Germinal center (tissue), 1 donor: ENCODE measurements at regions not wholly inside any gene's neighbourhood (a gene's known extent, or its start where the extent isn't known, plus 50 kb on each side); places are given as distances from the start of the nearest gene placed in this dataset.

ENCODE experiments used
- DNase-seq: peaks from one replicate; pipeline ENCODE4 v3.0.0; 2012; ENCODE audit warnings: mixed read lengths, low spot score

- DNase-seq: no peak
These were observed 119.2 kb downstream of the VAPA start for GRCh38 chr18:10033016-10033399.

DNA sequence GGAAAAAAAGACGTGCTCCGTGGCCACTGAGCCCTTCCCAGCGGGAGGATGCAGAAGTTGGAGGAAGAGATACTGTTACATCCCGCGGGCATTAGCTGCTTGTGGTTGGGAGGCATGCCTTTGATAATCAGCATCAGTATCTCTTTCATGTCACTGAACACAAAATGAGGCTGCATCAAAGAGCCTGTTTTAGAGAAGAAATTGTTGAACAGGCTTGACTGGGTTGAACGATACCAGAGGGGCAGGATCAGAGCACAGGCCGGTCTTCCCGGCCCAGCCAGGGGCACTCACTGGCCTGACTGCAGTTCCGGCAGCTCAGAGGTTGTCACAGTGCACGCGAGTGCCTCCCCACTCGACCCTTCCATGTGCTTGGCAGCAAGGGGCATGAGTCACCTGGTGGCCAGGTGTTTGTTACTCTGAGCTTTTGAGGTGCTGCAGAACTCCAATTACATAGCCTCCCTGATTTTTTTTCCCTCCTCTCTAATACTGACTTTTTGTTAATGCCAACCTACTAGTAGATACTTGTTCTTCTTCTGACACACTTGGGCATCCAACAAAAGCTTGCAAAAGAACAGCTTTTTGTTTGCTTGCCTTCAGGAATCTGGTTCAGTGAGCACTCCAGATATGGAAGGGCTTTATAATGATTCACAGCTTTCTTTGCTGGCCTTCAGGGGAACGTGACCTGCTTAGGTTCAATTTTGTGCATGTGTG lies 121.6 kb downstream of the VAPA start:
- no peak for DNase-seq

DNA sequence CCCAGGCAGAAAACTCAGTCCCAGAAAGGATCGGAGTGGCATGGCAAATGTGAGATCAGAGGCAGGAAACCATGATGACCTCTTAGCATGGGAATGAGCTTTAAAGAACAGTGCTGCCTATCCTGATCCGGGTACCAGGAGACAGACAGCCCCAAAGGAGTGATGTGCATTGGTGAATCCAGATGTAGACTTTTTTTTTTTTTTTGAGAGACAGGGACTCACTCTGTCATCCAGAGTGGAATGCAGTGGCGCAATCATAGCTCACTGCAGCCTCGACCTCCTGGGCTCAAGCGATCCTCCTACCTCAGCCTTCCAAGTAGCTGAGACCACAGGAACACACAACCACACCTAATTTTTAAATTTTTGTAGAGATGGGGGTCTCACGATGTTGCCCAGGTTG lies 122.7 kb downstream of the VAPA start:
- no peak for DNase-seq

- no peak for DNase-seq
These were observed 123.4 kb downstream of the VAPA start for GRCh38 chr18:10037181-10037580.

- DNase-seq: peak; percentile 9
These were observed 124.5 kb downstream of the VAPA start for GRCh38 chr18:10038268-10038667.

DNA sequence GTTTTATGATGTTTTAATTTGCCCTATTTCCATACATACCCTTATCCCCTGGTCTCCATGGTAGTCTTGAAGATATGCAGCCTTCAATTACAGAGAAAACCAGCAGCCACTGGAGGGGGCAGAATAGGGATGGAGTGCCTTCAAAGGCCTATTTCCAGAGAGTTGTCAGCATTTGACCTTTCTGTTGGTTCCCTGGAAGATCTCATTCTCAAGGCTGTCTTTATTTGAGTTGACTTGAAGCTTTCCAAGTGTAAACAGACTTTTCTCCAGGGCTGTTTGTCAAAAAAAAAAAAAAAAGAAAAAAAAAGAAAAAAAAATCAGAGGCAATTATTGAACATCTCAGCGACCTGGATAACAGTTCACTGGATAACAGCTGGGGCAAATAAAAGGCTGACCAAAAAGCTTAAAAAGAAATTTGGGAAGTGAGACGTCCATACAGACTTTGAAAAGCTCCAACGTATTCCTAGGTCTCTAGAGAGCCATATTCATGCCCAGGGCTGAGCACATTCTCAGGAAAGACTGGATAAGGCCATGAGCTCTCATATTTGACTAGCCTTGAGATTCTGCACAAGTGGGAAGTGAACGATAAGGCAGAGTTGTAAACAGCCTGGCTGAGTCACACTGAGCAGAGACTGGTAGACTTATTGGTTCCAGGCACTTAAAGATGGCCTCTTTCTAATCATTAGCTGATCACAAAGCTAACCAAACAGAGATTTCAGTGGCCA lies 126.6 kb downstream of the VAPA start:
- no peak for DNase-seq

DNA sequence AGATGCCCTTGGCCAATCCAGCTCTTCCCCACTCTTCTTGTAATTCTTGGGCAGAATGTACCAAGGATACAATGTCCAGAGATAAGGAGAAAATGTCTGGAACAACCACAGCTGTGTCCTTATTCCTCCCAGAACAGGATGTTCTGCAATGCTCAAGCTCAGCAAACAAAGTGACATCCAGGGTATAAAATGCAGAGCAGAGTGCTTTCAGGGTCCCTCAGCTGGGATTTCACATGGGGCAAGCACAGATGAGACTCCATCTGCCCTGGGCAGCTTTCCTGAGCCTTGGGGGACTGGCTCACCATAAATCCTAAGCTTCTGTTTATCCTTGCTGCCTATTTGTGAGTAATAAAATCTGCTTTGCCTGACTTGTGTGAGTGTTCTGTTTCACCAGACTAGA lies 127.4 kb downstream of the VAPA start:
- DNase-seq: no peak

DNA sequence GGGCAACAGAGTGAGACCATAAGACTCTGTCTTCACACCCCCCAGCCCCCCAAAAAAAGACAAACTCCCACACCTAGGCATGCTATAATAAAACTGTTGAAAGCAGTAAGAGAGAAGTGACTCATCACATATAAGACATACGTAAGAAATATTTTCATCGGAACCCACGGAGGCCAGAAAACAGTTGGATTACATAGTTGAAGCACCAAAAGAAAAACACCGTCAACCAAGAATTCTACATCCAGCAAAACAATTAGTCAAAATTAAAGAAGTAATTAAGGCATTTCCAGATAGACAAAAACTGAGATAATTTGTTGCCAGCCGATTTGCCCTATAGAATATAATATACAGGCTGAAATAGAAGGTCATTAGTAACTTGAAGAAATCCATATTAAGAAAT lies 128.7 kb downstream of the VAPA start:
- no peak for DNase-seq

DNA sequence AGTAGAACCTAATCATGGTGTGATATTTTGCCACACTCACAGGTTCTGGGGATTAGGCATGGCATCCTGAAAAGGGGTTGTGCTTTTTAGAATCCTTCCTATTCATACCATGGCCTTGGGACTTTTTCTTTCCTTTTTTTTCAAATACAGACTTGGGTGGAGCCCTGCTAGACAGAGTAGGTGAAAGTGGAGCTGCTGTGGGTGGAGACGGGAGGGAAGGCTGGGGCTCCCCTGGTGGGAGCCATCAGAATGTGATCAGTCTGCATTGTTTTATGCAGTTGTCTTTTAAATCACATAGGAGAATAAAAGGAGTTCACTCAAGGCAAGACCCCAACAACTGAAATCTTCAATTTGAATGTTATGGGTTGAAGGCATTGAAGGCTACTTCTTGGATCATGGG lies 130.2 kb downstream of the VAPA start:
- no peak for DNase-seq

GRCh38 chr18:10045296-10045891 lies 131.6 kb downstream of the VAPA start:
- DNase-seq: no peak

GRCh38 chr18:10046178-10046807 lies 132.5 kb downstream of the VAPA start:
- DNase-seq: no peak

DNA sequence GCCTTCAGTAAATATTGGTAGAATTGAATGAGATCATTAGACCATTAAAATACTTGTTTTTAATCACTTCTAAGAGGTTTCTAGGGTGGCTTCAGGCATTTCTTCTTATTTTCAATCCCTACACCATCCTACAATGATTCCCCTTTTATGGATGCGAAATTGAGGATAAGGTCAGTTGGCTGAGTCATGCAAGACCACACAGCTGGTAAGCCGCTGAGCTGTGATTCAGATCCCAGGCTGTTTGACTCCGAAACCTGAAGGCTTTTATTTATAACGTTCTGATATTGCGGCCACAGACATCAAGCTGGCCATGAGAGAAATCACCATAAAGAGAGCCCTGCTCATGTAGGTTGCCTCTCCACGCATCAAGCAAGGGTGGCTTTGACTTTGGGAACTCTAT lies 133.4 kb downstream of the VAPA start:
- DNase-seq: no peak

- no peak for DNase-seq
These were observed 135.9 kb downstream of the VAPA start for GRCh38 chr18:10049747-10050146.

DNA sequence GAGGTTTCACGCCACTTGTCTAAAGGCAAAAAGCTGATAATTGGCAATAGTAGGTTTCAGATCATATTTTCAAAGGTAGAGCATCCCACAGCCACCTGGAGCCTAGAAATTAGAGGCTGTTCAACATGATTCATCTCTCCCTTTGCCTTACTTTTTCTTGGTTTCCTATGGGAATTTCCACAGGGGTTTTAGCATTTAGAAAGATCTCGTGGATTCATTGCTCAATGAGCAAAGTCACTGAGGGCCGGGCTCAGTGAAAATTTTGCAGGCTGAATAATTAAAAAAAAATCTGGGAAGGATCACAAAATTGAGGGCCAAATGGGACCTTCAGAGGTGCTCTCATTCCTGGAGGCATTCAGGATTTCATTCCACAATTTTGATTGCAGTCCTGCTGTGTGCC lies 137.1 kb downstream of the VAPA start:
- DNase-seq: no peak

DNA sequence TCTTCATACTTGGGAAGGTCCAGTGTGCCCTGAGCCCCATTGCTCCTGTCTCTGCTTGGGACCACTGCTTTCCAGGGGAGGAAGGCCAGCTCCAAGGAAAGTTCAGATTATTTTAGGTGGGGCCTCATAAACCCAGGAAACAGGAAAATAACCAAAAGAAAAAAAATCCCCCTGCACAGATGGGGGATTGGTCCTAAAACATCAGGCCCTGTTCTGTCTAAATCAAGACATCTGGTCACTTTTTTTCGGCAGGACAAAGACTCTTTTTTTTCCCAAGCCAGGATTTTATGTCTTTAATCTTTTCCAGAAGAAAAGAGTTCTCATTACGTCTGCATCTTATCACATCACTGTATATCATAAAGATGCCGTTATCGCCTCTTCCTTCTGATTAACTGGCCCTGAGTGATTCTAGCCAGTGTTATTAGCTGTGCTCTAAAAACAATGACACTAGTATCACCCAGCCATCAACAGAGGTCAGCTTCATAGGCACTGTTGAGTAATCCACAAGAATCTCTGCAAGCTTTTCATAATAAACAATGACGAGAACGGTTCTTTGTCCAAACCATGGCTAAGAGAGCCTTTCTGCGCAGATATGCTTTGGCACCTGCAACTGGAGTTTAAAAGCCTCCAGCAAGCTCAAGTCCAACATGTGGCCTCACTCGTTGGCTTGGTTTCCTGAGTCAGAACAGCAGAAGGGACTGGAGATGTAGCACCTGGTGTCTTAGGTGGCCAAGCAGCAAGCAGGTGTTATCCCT lies 138.2 kb downstream of the VAPA start:
- DNase-seq: no peak

DNA sequence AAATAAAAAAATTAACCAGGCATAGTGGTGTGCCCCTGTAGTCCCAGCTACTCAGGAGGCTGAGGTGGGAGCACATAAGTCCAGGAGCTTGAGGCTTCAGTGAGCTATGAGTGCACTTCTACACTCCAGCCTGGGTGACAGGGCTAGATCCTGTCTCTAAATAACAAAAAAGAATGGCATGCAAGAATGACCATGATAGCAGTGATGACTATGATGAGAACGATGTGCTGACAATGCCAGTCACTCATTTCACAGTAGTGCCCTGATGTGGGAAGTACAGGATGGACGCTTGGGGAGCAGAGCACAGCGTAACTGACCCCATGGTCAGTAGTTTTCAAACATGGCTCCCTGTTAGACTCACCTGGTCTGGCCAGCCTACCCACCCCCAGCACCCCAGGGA lies 139.1 kb downstream of the VAPA start:
- DNase-seq: no peak

DNA sequence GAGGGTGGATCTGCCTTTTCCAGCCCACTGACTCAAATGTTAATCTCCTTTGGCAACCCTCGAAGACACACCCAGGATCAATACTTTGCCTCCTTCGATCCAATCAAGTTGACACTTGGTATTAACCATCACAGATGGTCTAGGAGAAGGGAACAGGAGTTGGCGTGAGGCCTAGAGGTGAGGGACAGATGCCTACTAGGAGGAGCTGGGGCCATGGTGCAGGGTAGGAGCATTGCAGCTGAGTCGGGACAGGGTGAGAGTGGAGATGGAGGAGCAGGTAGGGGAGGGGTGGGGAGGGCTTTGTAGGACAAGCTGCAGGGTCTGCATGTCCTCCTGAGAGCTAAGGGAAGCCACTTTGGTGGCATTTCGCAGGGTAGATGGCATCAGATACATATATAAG lies 140.0 kb downstream of the VAPA start:
- DNase-seq: no peak

GRCh38 chr18:10054366-10054765 lies 140.6 kb downstream of the VAPA start:
- DNase-seq: no peak

DNA sequence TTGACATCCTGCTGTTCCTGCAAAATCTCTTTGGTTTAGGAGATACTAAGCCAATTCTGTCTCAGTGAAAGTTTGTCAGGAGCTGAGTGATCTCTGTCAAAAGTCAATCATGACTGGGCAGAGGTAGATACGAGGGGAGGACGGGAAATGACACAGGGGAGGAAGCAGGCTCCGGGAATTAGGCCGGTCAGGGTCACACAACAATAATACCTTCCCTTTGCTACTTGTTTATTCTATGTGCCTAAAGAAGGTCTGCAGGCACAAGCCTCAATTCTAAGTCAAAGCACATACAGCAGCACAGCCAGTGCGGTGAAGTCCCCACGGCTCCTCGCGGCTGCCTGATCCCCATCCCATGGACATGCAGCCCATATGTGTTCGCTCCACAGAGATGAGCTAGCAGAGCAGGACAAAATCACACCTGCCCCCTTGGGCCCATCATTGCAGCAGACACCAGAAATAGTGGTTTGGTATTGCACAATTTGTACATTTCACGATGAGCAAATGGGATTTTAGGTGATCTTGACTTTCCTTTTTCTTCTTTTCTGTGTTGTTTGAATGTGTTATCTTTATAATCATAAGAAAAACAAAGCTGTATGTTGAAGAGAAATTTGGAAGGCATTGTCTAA lies 141.4 kb downstream of the VAPA start:
- DNase-seq: no peak

GRCh38 chr18:10056506-10056905 lies 142.7 kb downstream of the VAPA start:
- no peak for DNase-seq

- DNase-seq: no peak
These were observed 143.6 kb downstream of the VAPA start for GRCh38 chr18:10057401-10057893.
